Spinal cord (tissue), 9 donors: ENCODE measurements at regions not wholly inside any gene's neighbourhood (a gene's known extent, or its start where the extent isn't known, plus 50 kb on each side); places are given as distances from the start of the nearest gene placed in this dataset.

Experiments
- DNase-seq, 6 donors: peaks; one replicate each; pipeline versions ENCODE4 v3.0.0 to v3.0.0-alpha.2; 2013 to 2015; ENCODE audit warnings: low spot score in 6 of 6, low read depth in 4 of 6
- H3K27ac ChIP-seq: one replicate; pipeline ENCODE4 v1.5.1; 2013; ENCODE audit warnings: low read depth, low read length, control low read depth
- H3K27me3 ChIP-seq: one replicate; pipeline ENCODE4 v1.6.1; 2013; ENCODE audit warnings: low read length; ENCODE audit not compliant: control insufficient read depth, insufficient read depth
- H3K36me3 ChIP-seq: one replicate; pipeline ENCODE4 v1.6.1; 2013; ENCODE audit warnings: low read length; ENCODE audit not compliant: control insufficient read depth, insufficient read depth
- H3K4me1 ChIP-seq: one replicate; pipeline ENCODE4 v1.6.1; 2013; ENCODE audit warnings: low read length; ENCODE audit not compliant: control insufficient read depth, insufficient read depth
- H3K4me3 ChIP-seq: one replicate; pipeline ENCODE4 v1.5.1; 2013; ENCODE audit warnings: low read depth, low read length, control low read depth
- H3K9me3 ChIP-seq: one replicate; pipeline ENCODE4 v1.6.1; 2013; ENCODE audit warnings: low read length; ENCODE audit not compliant: control insufficient read depth, insufficient read depth
- WGBS: methylation state at CpG from one replicate; pipeline ENCODE4 v1.1.5; 2013; ENCODE audit warnings: missing lambda C conversion rate; ENCODE audit not compliant: insufficient coverage; 5-methylcytosine and 5-hydroxymethylcytosine counted together
- donor health status: healthy.

GRCh38 chr2:133748007-133748700 lies 179.9 kb upstream of the NCKAP5 start:
- no peaks in the 10 kb centered on the region for H3K27me3 ChIP-seq
- no peak for DNase-seq
- WGBS: 86% methylated on average over 1 of the region's 3 CpGs
- no peaks in the 10 kb centered on the region for H3K36me3 ChIP-seq
- no peaks in the 10 kb centered on the region for H3K9me3 ChIP-seq
- H3K4me1 ChIP-seq: no peaks in the 10 kb centered on the region
- no peak overlapping the region for H3K27ac ChIP-seq
- no peak overlapping the region for H3K4me3 ChIP-seq

DNA sequence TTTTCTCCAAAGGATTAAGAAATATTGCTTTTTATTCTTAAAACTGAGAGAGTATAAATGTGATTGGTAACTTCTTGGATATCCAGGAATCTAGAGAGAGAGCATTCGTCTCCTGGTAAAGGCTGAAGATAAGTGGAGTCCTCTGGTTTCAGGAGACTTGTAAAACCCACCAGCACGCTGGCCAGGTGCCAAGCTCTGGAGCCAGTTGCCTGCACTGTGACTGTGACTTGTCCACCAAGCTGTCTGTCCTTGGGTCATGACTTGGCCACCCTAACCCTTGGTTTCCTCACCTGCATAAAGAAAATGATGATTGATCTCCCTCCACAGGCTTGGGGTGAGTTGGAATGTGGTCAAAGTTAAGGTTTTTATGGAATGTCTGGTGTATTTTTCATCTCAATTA lies 185.4 kb upstream of the NCKAP5 start:
- no peaks in the 10 kb centered on the region for H3K27me3 ChIP-seq
- no peaks in the 10 kb centered on the region for H3K9me3 ChIP-seq
- H3K4me1 ChIP-seq: peaks cover 5% of the 10 kb centered on the region
- no peaks in the 10 kb centered on the region for H3K36me3 ChIP-seq
- DNase-seq: no peak
- H3K4me3 ChIP-seq: no peak overlapping the region
- H3K27ac ChIP-seq: no peak overlapping the region
- 72% methylated on average over 2 of the region's 2 CpGs for WGBS

- H3K4me1 ChIP-seq: peaks cover 5% of the 10 kb centered on the region
- H3K9me3 ChIP-seq: no peaks in the 10 kb centered on the region
- WGBS: 36% methylated on average over 3 of the region's 6 CpGs
- H3K27ac ChIP-seq: peak overlapping the region; percentile 52
- no peak overlapping the region for H3K4me3 ChIP-seq
- no peaks in the 10 kb centered on the region for H3K27me3 ChIP-seq
- H3K36me3 ChIP-seq: no peaks in the 10 kb centered on the region
- DNase-seq: peak in 3 of 6 donors; percentile 61 to 92 (median 89)
Observed at GRCh38 chr2:133755480-133756300, 187.4 kb upstream of the NCKAP5 start.

GRCh38 chr2:133756833-133757232 lies 188.6 kb upstream of the NCKAP5 start:
- no peaks in the 10 kb centered on the region for H3K9me3 ChIP-seq
- no peaks in the 10 kb centered on the region for H3K36me3 ChIP-seq
- no peak overlapping the region for H3K4me3 ChIP-seq
- H3K27ac ChIP-seq: no peak overlapping the region
- no CpG with 5 or more reads among the region's 1 CpG for WGBS
- no peak for DNase-seq
- H3K27me3 ChIP-seq: no peaks in the 10 kb centered on the region
- peaks cover 5% of the 10 kb centered on the region for H3K4me1 ChIP-seq

DNA sequence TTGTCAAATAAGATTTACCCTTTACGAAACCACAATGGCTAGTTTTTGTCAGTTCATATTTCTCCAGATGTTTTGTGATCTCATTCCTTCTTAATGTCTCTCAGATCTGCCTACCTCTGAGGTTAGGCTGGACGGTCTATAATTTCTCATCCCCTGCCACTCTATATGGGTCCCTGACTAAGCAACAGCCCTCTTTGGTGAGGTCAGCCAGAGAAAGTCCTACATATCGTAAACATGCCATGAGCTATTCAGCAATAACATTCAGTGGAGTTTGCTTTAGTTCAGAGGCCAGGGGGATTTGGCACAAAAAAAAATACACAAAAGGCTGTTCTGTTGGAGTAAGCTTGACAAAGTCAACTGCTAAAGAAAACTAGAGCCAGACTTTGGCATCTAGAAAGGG lies 192.1 kb upstream of the NCKAP5 start:
- Histone ChIP-seq H3K27ac (no peak overlapping the region), H3K4me3 (no peak overlapping the region), H3K4me1 (peaks cover 5% of the 10 kb centered on the region), H3K9me3 (no peaks in the 10 kb centered on the region), H3K27me3 (no peaks in the 10 kb centered on the region), H3K36me3 (no peaks in the 10 kb centered on the region)
- DNase-seq: peak in 2 of 6 donors; percentile 32 to 63
- WGBS: 57% methylated on average over 2 of the region's 3 CpGs

DNA sequence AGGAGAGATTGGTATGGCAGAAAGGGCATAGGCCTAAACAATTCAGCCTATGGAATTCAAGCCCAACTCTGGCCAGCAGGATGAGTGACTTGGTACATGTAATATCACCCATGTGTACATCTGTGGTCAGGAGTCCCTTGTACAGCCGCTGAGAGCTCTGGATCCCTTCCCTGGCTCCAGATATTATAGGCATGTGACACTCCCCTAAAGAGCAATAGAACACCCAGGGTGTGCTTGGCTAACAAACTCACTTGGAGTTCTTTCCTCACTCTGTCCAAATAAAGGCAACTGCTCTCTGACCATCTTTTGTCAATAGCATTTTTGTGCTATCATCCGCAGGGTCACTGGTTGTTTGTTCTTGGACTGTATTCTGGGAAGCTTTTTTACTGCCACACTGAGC lies 197.4 kb upstream of the NCKAP5 start:
- H3K27me3 ChIP-seq: no peaks in the 10 kb centered on the region
- peak in 2 of 6 donors; percentile 25 to 76 for DNase-seq
- H3K27ac ChIP-seq: peak overlapping the region; percentile 62
- 8% methylated on average over 1 of the region's 2 CpGs for WGBS
- no peaks in the 10 kb centered on the region for H3K9me3 ChIP-seq
- no peak overlapping the region for H3K4me3 ChIP-seq
- no peaks in the 10 kb centered on the region for H3K36me3 ChIP-seq
- peaks cover 6% of the 10 kb centered on the region for H3K4me1 ChIP-seq

DNA sequence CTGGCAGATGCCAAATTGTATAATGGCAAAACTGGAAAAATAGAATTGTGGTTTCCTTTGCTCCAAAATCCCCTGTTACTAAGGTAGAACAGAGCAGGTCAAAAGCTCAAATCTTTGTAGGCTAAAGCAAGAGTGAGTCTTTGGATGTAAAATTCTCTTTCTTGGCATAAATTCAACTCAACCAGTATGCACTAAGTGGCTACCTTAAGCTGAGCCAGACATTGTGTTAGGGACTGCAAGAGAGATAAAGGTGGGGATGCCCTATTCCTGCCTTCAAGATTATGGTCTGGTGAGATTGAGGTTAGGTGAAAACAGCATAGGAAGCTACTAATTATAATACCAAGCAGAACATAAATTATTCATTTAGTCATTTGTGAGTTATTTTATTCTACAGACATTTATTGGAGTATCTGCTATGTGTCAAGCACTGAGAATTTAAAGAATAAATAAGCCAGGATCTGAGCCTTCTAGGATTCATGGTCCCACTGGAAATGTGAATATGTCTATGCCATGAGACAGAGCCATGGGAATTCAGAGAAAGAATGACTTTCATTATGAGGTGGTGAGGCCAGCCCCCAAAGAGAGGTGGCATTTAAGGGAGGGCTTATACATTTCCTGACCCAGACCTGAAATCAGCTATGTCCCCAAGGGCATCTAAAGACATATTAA lies 198.0 kb upstream of the NCKAP5 start:
- H3K27ac ChIP-seq: peak overlapping the region; percentile 62

DNA sequence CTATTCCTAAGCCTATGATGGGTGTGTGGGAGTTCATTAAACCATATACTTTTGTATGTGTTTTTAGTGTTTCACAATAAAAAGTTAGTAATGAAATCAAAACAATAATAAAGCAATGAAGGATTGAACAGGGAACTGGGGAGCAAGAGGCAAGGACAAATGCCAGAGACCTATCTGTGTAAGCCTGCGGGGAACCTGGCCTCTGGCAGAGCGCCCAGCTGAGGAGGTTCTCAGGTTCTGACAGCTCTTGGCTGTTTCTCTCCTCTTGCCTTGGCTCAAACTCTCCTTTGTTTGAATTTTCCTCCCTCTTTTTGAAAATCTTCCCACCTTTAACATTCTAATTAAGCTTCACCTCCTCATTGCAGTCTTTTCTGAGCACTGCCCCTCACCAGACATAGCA lies 200.0 kb upstream of the NCKAP5 start:
- DNase-seq: peak in 1 of 6 donors; percentile 49
- no peaks in the 10 kb centered on the region for H3K27me3 ChIP-seq
- H3K27ac ChIP-seq: no peak overlapping the region
- H3K9me3 ChIP-seq: no peaks in the 10 kb centered on the region
- no peak overlapping the region for H3K4me3 ChIP-seq
- peaks cover 6% of the 10 kb centered on the region for H3K4me1 ChIP-seq
- H3K36me3 ChIP-seq: no peaks in the 10 kb centered on the region
- WGBS: 83% methylated on average over 2 of the region's 2 CpGs

More for the DNA sequence above, 198.0 kb upstream of the NCKAP5 start:
- DNase-seq: no peak
- Histone ChIP-seq H3K4me1 (peaks cover 6% of the 10 kb centered on the region), H3K9me3 (no peaks in the 10 kb centered on the region), H3K4me3 (no peak overlapping the region), H3K36me3 (no peaks in the 10 kb centered on the region), H3K27me3 (no peaks in the 10 kb centered on the region)

DNA sequence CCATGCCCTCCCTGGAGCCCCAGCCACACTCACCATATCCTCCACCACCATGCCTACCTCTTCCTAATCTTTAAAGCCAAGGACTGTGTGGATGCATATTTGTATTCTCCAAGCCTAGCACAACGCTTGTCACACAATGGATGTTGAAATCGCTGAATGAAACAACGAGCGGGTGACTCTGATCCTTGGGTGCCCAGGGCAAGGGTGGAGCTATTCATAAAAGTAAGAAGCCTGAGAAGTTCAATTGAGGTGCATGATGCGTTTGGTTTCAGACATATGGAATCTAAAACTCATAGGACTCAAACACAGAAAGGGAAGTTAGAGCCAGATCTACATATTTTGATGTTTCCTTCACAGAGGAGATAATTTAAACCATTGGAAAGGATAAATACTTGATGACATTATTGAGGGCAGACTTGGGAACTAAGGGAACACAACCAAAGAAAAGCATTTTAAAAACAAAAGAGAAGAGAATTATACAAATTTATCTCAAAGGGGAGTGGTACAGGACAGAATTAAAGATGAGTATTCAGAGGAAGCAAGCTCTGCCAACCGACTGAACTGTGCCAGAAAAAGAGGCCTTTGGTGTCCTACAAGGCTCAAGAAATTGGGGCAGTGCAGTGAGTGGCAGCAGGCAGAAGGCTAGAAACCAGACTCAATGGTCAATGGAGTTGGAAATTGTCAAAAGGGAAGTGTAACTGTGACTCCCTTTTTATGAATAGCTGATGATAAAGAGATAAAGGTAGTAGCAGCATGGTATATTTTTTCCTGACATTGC lies 200.6 kb upstream of the NCKAP5 start:
- no peaks in the 10 kb centered on the region for H3K27me3 ChIP-seq
- no peak overlapping the region for H3K27ac ChIP-seq
- H3K4me3 ChIP-seq: no peak overlapping the region
- WGBS: 80% methylated on average over 5 of the region's 6 CpGs
- H3K36me3 ChIP-seq: no peaks in the 10 kb centered on the region
- DNase-seq: no peak
- peaks cover 6% of the 10 kb centered on the region for H3K4me1 ChIP-seq
- no peaks in the 10 kb centered on the region for H3K9me3 ChIP-seq
